Brain microvascular endothelial cell (primary cell): ENCODE measurements at regions not wholly inside any gene's neighbourhood (a gene's known extent, or its start where the extent isn't known, plus 50 kb on each side); places are given as distances from the start of the nearest gene placed in this dataset.

Source experiments
- DNase-seq: peaks from one replicate; pipeline ENCODE4 v3.0.0-alpha.2; 2020
- H3K27ac ChIP-seq: fragments of 250-450 bp; sonication (Bioruptor Pico); 2 replicates; pipeline ENCODE4 v1.5.1; 2020; ENCODE audit warnings: mild to moderate bottlenecking, moderate library complexity
- H3K27me3 ChIP-seq: fragments of 250-450 bp; sonication (Bioruptor Pico); replicated peaks from 2 replicates; pipeline ENCODE4 v1.5.1; 2020; ENCODE audit warnings: mild to moderate bottlenecking
- H3K36me3 ChIP-seq: fragments of 250-450 bp; sonication (Bioruptor Pico); replicated peaks from 2 replicates; pipeline ENCODE4 v1.5.1; 2020; ENCODE audit warnings: mild to moderate bottlenecking
- H3K4me3 ChIP-seq: 2 replicates; pipeline ENCODE4 v1.5.1; 2011; ENCODE audit warnings: low read depth, mild to moderate bottlenecking, control low read depth, low read length, moderate library complexity
- CTCF ChIP-seq: IDR thresholded peaks from 2 replicates; pipeline ENCODE4 v1.5.1; 2011; ENCODE audit warnings: low read depth, mild to moderate bottlenecking, moderate library complexity, low read length, control low read depth, inconsistent platforms; ENCODE audit errors: missing control alignments
- in situ Hi-C: cut with HindIII; loops from 2 replicates; pipeline ENCODE4 v1.10.0; 2017; ENCODE audit warnings: low sequenced_read_pairs, low pct_ligation_motif_present

- H3K36me3 ChIP-seq: no peaks in the 10 kb centered on the region
- peaks cover 24% of the 10 kb centered on the region for H3K27me3 ChIP-seq
- H3K4me3 ChIP-seq: no peak overlapping the region
- H3K27ac ChIP-seq: no peak overlapping the region
- TF ChIP-seq CTCF: no peak
- DNase-seq: no peak
- in situ Hi-C loops: no loop called here
These were observed 69.1 kb downstream of the OTP start for GRCh38 chr5:77569409-77569808.

- peaks cover 24% of the 10 kb centered on the region for H3K27me3 ChIP-seq
- TF ChIP-seq CTCF: no peak
- DNase-seq: no peak
- no peaks in the 10 kb centered on the region for H3K36me3 ChIP-seq
- H3K4me3 ChIP-seq: no peak overlapping the region
- no peak overlapping the region for H3K27ac ChIP-seq
- in situ Hi-C loops: no loop called here
These were observed 70.0 kb downstream of the OTP start for GRCh38 chr5:77568555-77568954.

GRCh38 chr5:77568082-77568481 lies 70.4 kb downstream of the OTP start:
- Histone ChIP-seq H3K4me3 (no peak overlapping the region), H3K36me3 (no peaks in the 10 kb centered on the region), H3K27me3 (peaks cover 24% of the 10 kb centered on the region), H3K27ac (no peak overlapping the region)
- no peak for DNase-seq
- in situ Hi-C loops: no loop called here
- no peak for TF ChIP-seq CTCF

- in situ Hi-C loops: no loop called here
- Histone ChIP-seq H3K36me3 (no peaks in the 10 kb centered on the region), H3K4me3 (no peak overlapping the region), H3K27me3 (peaks cover 9% of the 10 kb centered on the region), H3K27ac (no peak overlapping the region)
- TF ChIP-seq CTCF: no peak
- no peak for DNase-seq
These were observed 71.4 kb upstream of the WDR41 start for GRCh38 chr5:77563475-77563874.

- in situ Hi-C loops: no loop called here
- Histone ChIP-seq H3K36me3 (no peaks in the 10 kb centered on the region), H3K27ac (no peak overlapping the region), H3K4me3 (no peak overlapping the region), H3K27me3 (peaks cover 9% of the 10 kb centered on the region)
- DNase-seq: no peak
- TF ChIP-seq CTCF: no peak
These were observed 69.8 kb upstream of the WDR41 start for GRCh38 chr5:77561965-77562364.

GRCh38 chr5:77560677-77561263 lies 68.7 kb upstream of the WDR41 start:
- peak; percentile 42 for DNase-seq
- peak; percentile 49 for TF ChIP-seq CTCF
- Histone ChIP-seq H3K27me3 (peaks cover 9% of the 10 kb centered on the region), H3K4me3 (no peak overlapping the region), H3K27ac (no peak overlapping the region), H3K36me3 (no peaks in the 10 kb centered on the region)
- in situ Hi-C loops: no loop called here
